HCT116 (cell line): ENCODE measurements at regions not wholly inside any gene's neighbourhood (a gene's known extent, or its start where the extent isn't known, plus 50 kb on each side); places are given as distances from the start of the nearest gene placed in this dataset.

Experiments
- ATF3 ChIP-seq: IDR thresholded peaks from 2 replicates; pipeline ENCODE4 v1.6.1; 2012
- CEBPB ChIP-seq: IDR thresholded peaks from 2 replicates; pipeline ENCODE4 v1.6.1; 2012; ENCODE audit warnings: low read depth
- ELF1 ChIP-seq: IDR thresholded peaks from 2 replicates; pipeline ENCODE4 v1.6.1; 2012; ENCODE audit warnings: low read depth, borderline replicate concordance
- EZH2 ChIP-seq: fragments of 200-600 bp; sonication (generic); IDR thresholded peaks from 2 replicates; pipeline ENCODE4 v1.6.1; 2017; ENCODE audit warnings: antibody characterized with exemption, mixed run types
- MAX ChIP-seq: IDR thresholded peaks from 2 replicates; pipeline ENCODE4 v1.6.1; 2012
- POLR2A ChIP-seq: IDR thresholded peaks from 2 replicates; pipeline ENCODE4 v1.7.0; 2011; ENCODE audit warnings: borderline replicate concordance; ENCODE audit not compliant: insufficient read depth, insufficient read length; ENCODE audit errors: extremely low read depth
- RAD21 ChIP-seq: IDR thresholded peaks from 2 replicates; pipeline ENCODE4 v1.6.1; 2012; ENCODE audit warnings: low read depth, mild to moderate bottlenecking
- SP1 ChIP-seq: IDR thresholded peaks from 2 replicates; pipeline ENCODE4 v1.6.1; 2012; ENCODE audit warnings: low read depth
- SRF ChIP-seq: IDR thresholded peaks from 2 replicates; pipeline ENCODE4 v1.6.1; 2012; ENCODE audit warnings: low read depth
- TCF7L2 ChIP-seq: IDR thresholded peaks from 2 replicates; pipeline ENCODE4 v1.7.0; 2011; ENCODE audit warnings: borderline replicate concordance, inconsistent platforms; ENCODE audit not compliant: insufficient read depth, insufficient read length; ENCODE audit errors: extremely low read depth
- YY1 ChIP-seq: IDR thresholded peaks from 2 replicates; pipeline ENCODE4 v1.6.1; 2011; ENCODE audit warnings: low read length, low read depth, moderate library complexity, mild to moderate bottlenecking; ENCODE audit not compliant: insufficient replicate concordance; ENCODE audit errors: extremely low read depth
- ZFX ChIP-seq: fragments of 450-650 bp; IDR thresholded peaks from 2 replicates; pipeline ENCODE4 v1.6.1; 2017
- TF ChIP-seq, protein P1 (sequence below), 3 experiments: fragments of 200-600 bp in 1 of 3; sonication (generic) in 1 of 3; IDR thresholded peaks in 2 of 3; conservative IDR thresholded peaks in 1 of 3; 2 replicates each; pipeline ENCODE4 v1.5.1; 2012 to 2017; ENCODE audit warnings: low read depth in 2 of 3, low read length in 2 of 3, antibody characterized with exemption in 1 of 3, borderline replicate concordance in 1 of 3, control low read depth in 1 of 3, mild to moderate bottlenecking in 1 of 3, mixed read lengths in 1 of 3, mixed run types in 1 of 3, moderate library complexity in 1 of 3; ENCODE audit not compliant: insufficient read depth in 1 of 3
- TF ChIP-seq, protein P2 (sequence below): IDR thresholded peaks from 2 replicates; pipeline ENCODE4 v1.6.1; 2012; ENCODE audit warnings: low read depth

GRCh38 chr2:139296672-139297209, 516.6 kb upstream of the NXPH2 start:
- TF ChIP-seq, protein P1, sequence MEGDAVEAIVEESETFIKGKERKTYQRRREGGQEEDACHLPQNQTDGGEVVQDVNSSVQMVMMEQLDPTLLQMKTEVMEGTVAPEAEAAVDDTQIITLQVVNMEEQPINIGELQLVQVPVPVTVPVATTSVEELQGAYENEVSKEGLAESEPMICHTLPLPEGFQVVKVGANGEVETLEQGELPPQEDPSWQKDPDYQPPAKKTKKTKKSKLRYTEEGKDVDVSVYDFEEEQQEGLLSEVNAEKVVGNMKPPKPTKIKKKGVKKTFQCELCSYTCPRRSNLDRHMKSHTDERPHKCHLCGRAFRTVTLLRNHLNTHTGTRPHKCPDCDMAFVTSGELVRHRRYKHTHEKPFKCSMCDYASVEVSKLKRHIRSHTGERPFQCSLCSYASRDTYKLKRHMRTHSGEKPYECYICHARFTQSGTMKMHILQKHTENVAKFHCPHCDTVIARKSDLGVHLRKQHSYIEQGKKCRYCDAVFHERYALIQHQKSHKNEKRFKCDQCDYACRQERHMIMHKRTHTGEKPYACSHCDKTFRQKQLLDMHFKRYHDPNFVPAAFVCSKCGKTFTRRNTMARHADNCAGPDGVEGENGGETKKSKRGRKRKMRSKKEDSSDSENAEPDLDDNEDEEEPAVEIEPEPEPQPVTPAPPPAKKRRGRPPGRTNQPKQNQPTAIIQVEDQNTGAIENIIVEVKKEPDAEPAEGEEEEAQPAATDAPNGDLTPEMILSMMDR (IDR thresholded peaks at IDR 0.05 in 2 of 3, conservative IDR thresholded peaks at IDR 0.05 in 1 of 3; ENCODE audit: borderline replicate concordance in 1 of 3, insufficient read depth in 1 of 3, low read depth in 2 of 3, low read length in 2 of 3): no peak
- no peak for TF ChIP-seq TCF7L2
- TF ChIP-seq EZH2: no peak
- no peak for TF ChIP-seq CEBPB
- TF ChIP-seq RAD21: no peak
- TF ChIP-seq ELF1: no peak
- no peak for TF ChIP-seq MAX
- no peak for TF ChIP-seq POLR2A
- TF ChIP-seq SRF: no peak
- no peak for TF ChIP-seq SP1
- no peak for TF ChIP-seq ZFX
- TF ChIP-seq, protein P2, sequence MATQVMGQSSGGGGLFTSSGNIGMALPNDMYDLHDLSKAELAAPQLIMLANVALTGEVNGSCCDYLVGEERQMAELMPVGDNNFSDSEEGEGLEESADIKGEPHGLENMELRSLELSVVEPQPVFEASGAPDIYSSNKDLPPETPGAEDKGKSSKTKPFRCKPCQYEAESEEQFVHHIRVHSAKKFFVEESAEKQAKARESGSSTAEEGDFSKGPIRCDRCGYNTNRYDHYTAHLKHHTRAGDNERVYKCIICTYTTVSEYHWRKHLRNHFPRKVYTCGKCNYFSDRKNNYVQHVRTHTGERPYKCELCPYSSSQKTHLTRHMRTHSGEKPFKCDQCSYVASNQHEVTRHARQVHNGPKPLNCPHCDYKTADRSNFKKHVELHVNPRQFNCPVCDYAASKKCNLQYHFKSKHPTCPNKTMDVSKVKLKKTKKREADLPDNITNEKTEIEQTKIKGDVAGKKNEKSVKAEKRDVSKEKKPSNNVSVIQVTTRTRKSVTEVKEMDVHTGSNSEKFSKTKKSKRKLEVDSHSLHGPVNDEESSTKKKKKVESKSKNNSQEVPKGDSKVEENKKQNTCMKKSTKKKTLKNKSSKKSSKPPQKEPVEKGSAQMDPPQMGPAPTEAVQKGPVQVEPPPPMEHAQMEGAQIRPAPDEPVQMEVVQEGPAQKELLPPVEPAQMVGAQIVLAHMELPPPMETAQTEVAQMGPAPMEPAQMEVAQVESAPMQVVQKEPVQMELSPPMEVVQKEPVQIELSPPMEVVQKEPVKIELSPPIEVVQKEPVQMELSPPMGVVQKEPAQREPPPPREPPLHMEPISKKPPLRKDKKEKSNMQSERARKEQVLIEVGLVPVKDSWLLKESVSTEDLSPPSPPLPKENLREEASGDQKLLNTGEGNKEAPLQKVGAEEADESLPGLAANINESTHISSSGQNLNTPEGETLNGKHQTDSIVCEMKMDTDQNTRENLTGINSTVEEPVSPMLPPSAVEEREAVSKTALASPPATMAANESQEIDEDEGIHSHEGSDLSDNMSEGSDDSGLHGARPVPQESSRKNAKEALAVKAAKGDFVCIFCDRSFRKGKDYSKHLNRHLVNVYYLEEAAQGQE: no peak
- TF ChIP-seq YY1: no peak
- TF ChIP-seq ATF3: no peak
